ENCODE measurements at regions not wholly inside any gene's neighbourhood (a gene's known extent, or its start where the extent isn't known, plus 50 kb on each side); places are given as distances from the start of the nearest gene placed in this dataset.
A peak's percentile ranks its signal among the peaks of the same experiment; 100 is the strongest.

DNA sequence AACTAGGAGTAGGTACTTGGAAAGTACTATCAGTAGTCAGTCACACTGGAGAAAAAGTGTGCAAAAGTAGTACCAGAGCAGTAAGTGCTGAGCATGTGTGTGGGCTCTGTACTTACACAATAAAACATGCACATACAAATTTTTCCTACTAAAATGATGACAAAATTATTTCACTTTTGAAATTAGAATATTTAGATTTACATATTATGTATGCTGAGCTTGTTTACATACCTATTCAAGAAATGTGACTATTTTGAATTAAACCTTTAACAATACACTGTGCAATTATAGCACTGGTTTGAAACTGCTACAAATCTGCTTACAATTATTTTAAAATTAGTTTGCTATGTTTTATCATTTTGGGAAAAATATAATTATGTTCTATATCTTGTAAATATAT lies 2781.6 kb upstream of the PCDH20 start:
- no peaks in the 10 kb centered on the region for H3K4me1 ChIP-seq
- TF ChIP-seq CTCF (IDR thresholded peaks at IDR 0.05; ENCODE audit: low read depth, low read length), result no peak
- no peaks in the 10 kb centered on the region for H3K27me3 ChIP-seq
- H3K4me3 ChIP-seq (ENCODE audit: low read depth, low read length), result no peak overlapping the region
- H3K9me3 ChIP-seq, result no peaks in the 10 kb centered on the region
- no peaks in the 10 kb centered on the region for H3K36me3 ChIP-seq
- DNase-seq, result no peak

- no peak overlapping the region for H3K4me3 ChIP-seq (ENCODE audit: low read depth, low read length)
- H3K4me1 ChIP-seq, result no peaks in the 10 kb centered on the region
- no peaks in the 10 kb centered on the region for H3K36me3 ChIP-seq
- no peak for DNase-seq
- no peaks in the 10 kb centered on the region for H3K9me3 ChIP-seq
- TF ChIP-seq CTCF (IDR thresholded peaks at IDR 0.05; ENCODE audit: low read depth, low read length), result no peak
- no peaks in the 10 kb centered on the region for H3K27me3 ChIP-seq
Observed at GRCh38 chr13:64186503-64187250, 2771.0 kb upstream of the PCDH20 start.

DNA sequence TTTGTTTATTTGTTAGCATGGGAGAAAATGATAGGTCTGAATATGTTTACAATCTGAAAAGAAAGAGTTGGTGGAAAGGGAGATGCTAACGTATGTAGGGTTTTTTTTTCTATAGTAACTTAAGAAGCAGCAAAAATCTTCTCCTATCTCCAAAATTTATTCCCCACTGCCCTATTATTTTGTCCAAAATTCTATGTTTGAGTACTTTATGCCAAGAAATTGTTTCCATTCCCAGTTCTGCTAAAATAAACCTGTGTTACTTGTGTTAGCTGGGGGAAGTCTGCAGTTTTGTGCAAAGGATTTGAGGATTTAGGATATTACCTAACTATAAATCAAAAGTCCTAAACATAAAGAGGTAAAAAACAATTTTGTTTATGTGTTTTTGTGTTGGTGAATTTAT lies 2770.4 kb upstream of the PCDH20 start:
- Histone ChIP-seq H3K27me3 (no peaks in the 10 kb centered on the region), H3K4me3 (ENCODE audit: low read depth, low read length) (no peak overlapping the region)
- no peak for TF ChIP-seq CTCF (IDR thresholded peaks at IDR 0.05; ENCODE audit: low read depth, low read length)

DNA sequence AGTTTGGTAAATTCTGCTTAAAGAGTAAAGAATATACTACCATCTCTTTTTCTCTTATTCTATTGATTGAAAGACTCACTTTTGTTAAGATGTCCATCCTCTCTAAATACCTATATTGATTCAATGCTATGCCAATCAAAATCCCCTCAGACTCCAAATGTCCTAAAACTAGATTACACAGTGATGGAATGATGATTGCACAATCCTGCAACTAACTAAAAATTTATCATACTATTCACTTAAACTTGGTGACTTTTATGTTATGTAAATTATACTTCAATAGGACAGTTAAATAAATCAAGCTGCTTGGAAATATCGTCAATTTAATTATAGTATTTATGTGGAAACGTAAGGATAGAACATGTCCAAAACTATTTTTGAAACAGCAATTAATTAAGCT lies 2765.1 kb upstream of the PCDH20 start:
- no peaks in the 10 kb centered on the region for H3K4me1 ChIP-seq
- DNase-seq, result no peak
- H3K27me3 ChIP-seq, result no peaks in the 10 kb centered on the region
- no peaks in the 10 kb centered on the region for H3K9me3 ChIP-seq
- no peak overlapping the region for H3K4me3 ChIP-seq (ENCODE audit: low read depth, low read length)
- no peaks in the 10 kb centered on the region for H3K36me3 ChIP-seq
- no peak for TF ChIP-seq CTCF (IDR thresholded peaks at IDR 0.05; ENCODE audit: low read depth, low read length)

More for the DNA sequence above, 2770.4 kb upstream of the PCDH20 start:
- no peaks in the 10 kb centered on the region for H3K4me1 ChIP-seq
- no peaks in the 10 kb centered on the region for H3K36me3 ChIP-seq
- H3K9me3 ChIP-seq, result no peaks in the 10 kb centered on the region
- DNase-seq, result no peak

DNA sequence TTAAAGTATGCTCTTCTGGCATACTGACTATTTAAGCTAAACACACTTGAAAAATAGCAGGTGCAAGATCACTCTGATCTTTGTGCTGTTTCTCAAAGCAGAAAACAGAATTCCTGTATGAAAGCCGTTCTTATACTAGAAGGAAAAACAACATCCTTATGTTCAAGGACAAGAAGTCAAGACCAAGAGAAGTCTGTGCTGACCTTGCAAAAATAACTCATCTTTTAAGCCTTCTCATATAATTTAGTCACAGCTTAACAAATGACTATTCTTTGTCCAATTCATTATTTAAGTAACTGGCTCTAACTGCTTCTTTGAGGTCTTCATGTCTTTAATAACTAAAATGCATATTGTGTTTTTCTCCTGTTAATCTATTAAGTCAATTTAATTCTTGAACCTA lies 2750.2 kb upstream of the PCDH20 start:
- Histone ChIP-seq H3K27me3 (no peaks in the 10 kb centered on the region), H3K4me1 (no peaks in the 10 kb centered on the region), H3K36me3 (no peaks in the 10 kb centered on the region), H3K4me3 (ENCODE audit: low read depth, low read length) (no peak overlapping the region), H3K9me3 (no peaks in the 10 kb centered on the region)
- no peak for TF ChIP-seq CTCF (IDR thresholded peaks at IDR 0.05; ENCODE audit: low read depth, low read length)
- DNase-seq, result no peak

DNA sequence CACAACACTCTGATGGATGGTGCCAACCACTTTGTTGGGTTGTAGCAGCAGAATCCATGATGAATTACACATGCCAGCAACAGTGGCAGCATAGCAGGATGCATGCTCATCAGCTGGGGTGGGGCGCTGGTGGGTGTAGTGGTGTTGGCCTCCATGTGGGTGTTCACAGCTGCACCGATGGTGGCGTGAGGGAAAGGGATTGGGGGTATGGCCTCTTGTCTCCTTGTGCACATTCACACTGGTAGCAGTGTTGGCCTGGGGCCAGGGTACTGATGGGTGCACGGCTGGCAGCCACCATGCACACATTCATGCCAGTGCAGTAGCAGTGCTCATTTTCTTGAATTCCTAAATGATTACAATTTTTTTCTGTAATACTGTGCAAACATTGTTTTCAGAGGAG lies 2748.8 kb upstream of the PCDH20 start:
- DNase-seq, result peak; percentile 28
- no peaks in the 10 kb centered on the region for H3K36me3 ChIP-seq
- no peaks in the 10 kb centered on the region for H3K27me3 ChIP-seq
- no peak overlapping the region for H3K4me3 ChIP-seq (ENCODE audit: low read depth, low read length)
- peaks cover 10% of the 10 kb centered on the region for H3K4me1 ChIP-seq
- TF ChIP-seq CTCF (IDR thresholded peaks at IDR 0.05; ENCODE audit: low read depth, low read length), result no peak
- no peaks in the 10 kb centered on the region for H3K9me3 ChIP-seq

Data from BE2C (cell line).